ENCODE measurements at regions not wholly inside any gene's neighbourhood (a gene's known extent, or its start where the extent isn't known, plus 50 kb on each side); places are given as distances from the start of the nearest gene placed in this dataset.

- no peak overlapping the region for H3K27ac ChIP-seq (ENCODE audit: low read depth, low read length)
- ChIA-PET CTCF (ENCODE audit: partially characterized antibody) (no interaction called here), POLR2A (ENCODE audit: partially characterized antibody) (no interaction called here)
- no peak overlapping the region for H3K18ac ChIP-seq (ENCODE audit: extremely low read depth, low read length)
- H3K27me3 ChIP-seq (replicated peaks in 1 of 4; ENCODE audit: control insufficient read depth in 3 of 4, extremely low read depth in 1 of 4, insufficient read depth in 3 of 4, low read length in 3 of 4): no peaks in the 10 kb centered on the region
- no peak overlapping the region for H2AK5ac ChIP-seq (ENCODE audit: low read depth, low read length)
- H3K23me2 ChIP-seq (ENCODE audit: low read depth, low read length): no peaks in the 10 kb centered on the region
- H3K79me2 ChIP-seq (ENCODE audit: control insufficient read depth in 1 of 2, insufficient read depth in 2 of 2, low read length in 2 of 2): no peaks in the 10 kb centered on the region
- H2BK15ac ChIP-seq (ENCODE audit: low read length): no peak overlapping the region
- H4K5ac ChIP-seq (ENCODE audit: insufficient read length, low read depth, low read length): no peak overlapping the region
- H3K9ac ChIP-seq (replicated peaks in 1 of 4; ENCODE audit: extremely low read depth in 1 of 4, low read depth in 3 of 4, low read length in 3 of 4): no peak overlapping the region
- no peak overlapping the region for H2BK120ac ChIP-seq (replicated peaks; ENCODE audit: low read depth, low read length)
- no peak overlapping the region for H3K4me3 ChIP-seq (ENCODE audit: extremely low read depth in 1 of 4, insufficient read depth in 2 of 4, low read depth in 3 of 4, low read length in 4 of 4)
- no peak overlapping the region for H3K56ac ChIP-seq (replicated peaks; ENCODE audit: insufficient read length, low read depth, low read length)
- H3K4ac ChIP-seq (replicated peaks; ENCODE audit: insufficient read length, low read depth, low read length): no peak overlapping the region
- H2BK5ac ChIP-seq (ENCODE audit: low read depth, low read length): no peak overlapping the region
- WGBS, 2 experiments (ENCODE audit: extremely low coverage in 1 of 2, insufficient coverage in 1 of 2, insufficient read length in 1 of 2, insufficient replicate concordance in 2 of 2, low coverage in 1 of 2, low lambda C conversion rate in 2 of 2, missing lambda C conversion rate in 1 of 2): 98% methylated on average over 5 of the region's 5 CpGs; no CpG with 5 or more reads in 1 of the 2 experiments
- H2BK20ac ChIP-seq (ENCODE audit: low read length): no peak overlapping the region
- no peak overlapping the region for H3K4me2 ChIP-seq (ENCODE audit: insufficient read depth in 1 of 2, low read depth in 2 of 2, low read length in 2 of 2)
- no peak overlapping the region for H2AFZ ChIP-seq (ENCODE audit: low read length)
- FAIRE-seq (no peak), DNase-seq (ENCODE audit: low read depth in 1 of 2, low spot score in 2 of 2) (no peak)
- H2BK12ac ChIP-seq (ENCODE audit: low read depth, low read length): no peak overlapping the region
- no peaks in the 10 kb centered on the region for H3K79me1 ChIP-seq (ENCODE audit: low read depth, low read length)
- H4K20me1 ChIP-seq (replicated peaks in 1 of 2; ENCODE audit: control insufficient read depth in 1 of 2, insufficient read depth in 2 of 2, low read length in 2 of 2): no peaks in the 10 kb centered on the region
- no peak overlapping the region for H3K14ac ChIP-seq (ENCODE audit: insufficient read length)
- no peak for TF ChIP-seq RXRA (IDR thresholded peaks at IDR 0.05; ENCODE audit: insufficient read depth, low read depth, low read length)
- H3K36me3 ChIP-seq (ENCODE audit: control insufficient read depth in 2 of 4, insufficient read depth in 4 of 4, low read length in 3 of 4): no peaks in the 10 kb centered on the region
- no peaks in the 10 kb centered on the region for H3K4me1 ChIP-seq (replicated peaks in 1 of 4; ENCODE audit: control insufficient read depth in 3 of 4, insufficient read depth in 4 of 4, low read length in 3 of 4)
- H4K91ac ChIP-seq (replicated peaks; ENCODE audit: insufficient read length, low read length): no peak overlapping the region
- H4K8ac ChIP-seq (ENCODE audit: extremely low read depth, insufficient read depth, low read length): no peak overlapping the region
- no peak overlapping the region for H3K23ac ChIP-seq (ENCODE audit: insufficient read length)
- H3K9me3 ChIP-seq (ENCODE audit: insufficient read depth in 2 of 2, low read depth in 1 of 2, low read length in 1 of 2): no peaks in the 10 kb centered on the region
These were observed 225.0 kb upstream of the ZNF32 start for GRCh38 chr10:43873717-43874116.

Measured in H1 (cell line).